Epithelial cell of proximal tubule (primary cell): ENCODE measurements at regions not wholly inside any gene's neighbourhood (a gene's known extent, or its start where the extent isn't known, plus 50 kb on each side); places are given as distances from the start of the nearest gene placed in this dataset.

Experiments used
- DNase-seq: peaks from one replicate; pipeline ENCODE4 v3.0.0-alpha.2; 2011; ENCODE audit warnings: low read depth
- H3K4me3 ChIP-seq: 2 replicates; pipeline ENCODE4 v1.5.1; 2011; ENCODE audit warnings: low read depth, mild to moderate bottlenecking, low read length
- CTCF ChIP-seq: conservative IDR thresholded peaks from 2 replicates; pipeline ENCODE4 v1.5.1; 2012; ENCODE audit warnings: low read depth, mild to moderate bottlenecking, low read length

- TF ChIP-seq CTCF, result no peak
- no peak overlapping the region for H3K4me3 ChIP-seq
- DNase-seq, result no peak
Observed at GRCh38 chr18:2144811-2145210, 426.5 kb downstream of the METTL4 start.

- DNase-seq, result no peak
- H3K4me3 ChIP-seq, result no peak overlapping the region
- TF ChIP-seq CTCF, result no peak
Observed at GRCh38 chr18:2146092-2146491, 425.2 kb downstream of the METTL4 start.

- TF ChIP-seq CTCF, result no peak
- DNase-seq, result no peak
- no peak overlapping the region for H3K4me3 ChIP-seq
Observed at GRCh38 chr18:2146754-2147153, 424.6 kb downstream of the METTL4 start.

- no peak for TF ChIP-seq CTCF
- no peak for DNase-seq
- H3K4me3 ChIP-seq, result no peak overlapping the region
Observed at GRCh38 chr18:2147476-2148230, 423.7 kb downstream of the METTL4 start.

- H3K4me3 ChIP-seq, result no peak overlapping the region
- TF ChIP-seq CTCF, result no peak
- no peak for DNase-seq
Observed at GRCh38 chr18:2148823-2149222, 422.5 kb downstream of the METTL4 start.

GRCh38 chr18:2150566-2150965 lies 420.7 kb downstream of the METTL4 start:
- no peak for TF ChIP-seq CTCF
- DNase-seq, result no peak
- no peak overlapping the region for H3K4me3 ChIP-seq

- H3K4me3 ChIP-seq, result no peak overlapping the region
- no peak for DNase-seq
- TF ChIP-seq CTCF, result no peak
Observed at GRCh38 chr18:2154278-2154677, 417.0 kb downstream of the METTL4 start.
